ENCODE measurements at regions not wholly inside any gene's neighbourhood (a gene's known extent, or its start where the extent isn't known, plus 50 kb on each side); places are given as distances from the start of the nearest gene placed in this dataset.

GRCh38 chr3:5324780-5325179, 137.3 kb downstream of the EDEM1 start:
- H3K4me1 ChIP-seq, result peaks cover 32% of the 10 kb centered on the region
- TF ChIP-seq NFE2L2 (conservative IDR thresholded peaks at IDR 0.05; ENCODE audit: low read length), result no peak
- no peak for TF ChIP-seq SMC3 (IDR thresholded peaks at IDR 0.05)
- TF ChIP-seq SREBF2 (IDR thresholded peaks at IDR 0.05), result no peak
- no peak for TF ChIP-seq EHF (CRISPR knock-in tag; IDR thresholded peaks at IDR 0.05)
- no peak for TF ChIP-seq ZSCAN20 (CRISPR knock-in tag; IDR thresholded peaks at IDR 0.05)
- no peak for TF ChIP-seq CHD2 (IDR thresholded peaks at IDR 0.05; ENCODE audit: low read length, partially characterized antibody)
- no peak for TF ChIP-seq ZNF302 (CRISPR knock-in tag; IDR thresholded peaks at IDR 0.05)
- TF ChIP-seq RCOR1 (IDR thresholded peaks at IDR 0.05; ENCODE audit: low read depth, low read length), result no peak
- TF ChIP-seq TP53 (CRISPR knock-in tag; IDR thresholded peaks at IDR 0.05), result no peak
- TF ChIP-seq TFCP2L1 (CRISPR knock-in tag; IDR thresholded peaks at IDR 0.05), result no peak
- no peak for TF ChIP-seq RAD21 (conservative IDR thresholded peaks at IDR 0.05 in 1 of 2, IDR thresholded peaks at IDR 0.05 in 1 of 2)
- no peak for TF ChIP-seq FOXS1 (CRISPR knock-in tag; IDR thresholded peaks at IDR 0.05)
- no peak for TF ChIP-seq KDM5A (IDR thresholded peaks at IDR 0.05)
- no peak for TF ChIP-seq ESRRA (IDR thresholded peaks at IDR 0.05; ENCODE audit: borderline replicate concordance, low read length)
- no peak for TF ChIP-seq MAFK (IDR thresholded peaks at IDR 0.05; ENCODE audit: partially characterized antibody)
- TF ChIP-seq ELK1 (IDR thresholded peaks at IDR 0.05; ENCODE audit: low read depth, low read length), result no peak
- TF ChIP-seq REST (IDR thresholded peaks at IDR 0.05), result no peak
- FAIRE-seq (peak; percentile 74), ATAC-seq (no peak), DNase-seq (ENCODE audit: low read depth in 1 of 2, low spot score in 1 of 2) (no peak)
- 66% methylated on average over 4 of the region's 4 CpGs for WGBS (ENCODE audit: missing lambda C conversion rate)
- CTCF ChIA-PET, result interaction anchor here (1.7 kb wide), 1 partner anchor 19 kb away, joined by 3 read pairs; no protein-coding TSS in a partner anchor
- H3K4me2 ChIP-seq, result no peak overlapping the region
- peaks cover 3% of the 10 kb centered on the region; the same call in 1 of the 3 replicates for H3K9me3 ChIP-seq
- peak overlapping the region; percentile 3 to 85; a peak in 5 of 6 replicates for H3K27ac ChIP-seq
- no peak overlapping the region for H3K4me3 ChIP-seq
- POLR2A ChIA-PET, result no interaction called here

- 16% methylated on average over 9 of the region's 9 CpGs for WGBS (ENCODE audit: missing lambda C conversion rate)
- Histone ChIP-seq H3K4me1 (peaks cover 32% of the 10 kb centered on the region), H3K4me2 (peak overlapping the region; percentile 42), H3K4me3 (no peak overlapping the region), H3K27ac (peak overlapping the region; percentile 60 to 62), H3K9me3 (no peaks in the 10 kb centered on the region)
- ChIA-PET CTCF (no interaction called here), POLR2A (no interaction called here)
- ATAC-seq, result peak; percentile 85 to 87
- DNase-seq (ENCODE audit: low read depth in 1 of 2, low spot score in 1 of 2), result peak; percentile 35 to 76
- peak; percentile 28 for FAIRE-seq
- TF ChIP-seq GATA3 (IDR thresholded peaks at IDR 0.05; ENCODE audit: borderline replicate concordance), result peak; percentile 35; the same call in 1 of the 2 replicates
- peak; percentile 80 for TF ChIP-seq JUNB (IDR thresholded peaks at IDR 0.05)
- no peak for TF ChIP-seq RFX5 (IDR thresholded peaks at IDR 0.05)
- TF ChIP-seq BCL3 (IDR thresholded peaks at IDR 0.05), result no peak
- no peak for TF ChIP-seq MAZ (IDR thresholded peaks at IDR 0.05; ENCODE audit: borderline replicate concordance, low read depth, low read length)
- TF ChIP-seq RAD21 (conservative IDR thresholded peaks at IDR 0.05 in 1 of 2, IDR thresholded peaks at IDR 0.05 in 1 of 2), result no peak
- TF ChIP-seq EP300 (IDR thresholded peaks at IDR 0.05), result peak in 1 of 2 experiments; percentile 28; a peak in 1 of 5 replicates
- TF ChIP-seq FOSB (CRISPR knock-in tag; IDR thresholded peaks at IDR 0.05), result no peak
- no peak for TF ChIP-seq ZSCAN20 (CRISPR knock-in tag; IDR thresholded peaks at IDR 0.05)
- TF ChIP-seq FOSL2 (IDR thresholded peaks at IDR 0.05), result peak; percentile 66; the same call in 1 of the 2 replicates
- peak; percentile 56; the same call in 1 of the 2 replicates for TF ChIP-seq FOSL2 (CRISPR knock-in tag; IDR thresholded peaks at IDR 0.05)
- TF ChIP-seq HOXA7 (CRISPR knock-in tag; IDR thresholded peaks at IDR 0.05), result no peak
- TF ChIP-seq JUN (IDR thresholded peaks at IDR 0.05), result peak in 1 of 2 experiments; percentile 22; a peak in 1 of 5 replicates
- no peak for TF ChIP-seq HOXB13 (CRISPR knock-in tag; IDR thresholded peaks at IDR 0.05; ENCODE audit: low read depth)
- TF ChIP-seq NPAS2 (CRISPR knock-in tag; IDR thresholded peaks at IDR 0.05; ENCODE audit: borderline replicate concordance), result no peak
- no peak for TF ChIP-seq EHF (CRISPR knock-in tag; IDR thresholded peaks at IDR 0.05)
Observed at GRCh38 chr3:5330152-5330810, 142.8 kb downstream of the EDEM1 start.

Measured in A549 (cell line).